OCI-LY1 (cell line): ENCODE measurements at regions not wholly inside any gene's neighbourhood (a gene's known extent, or its start where the extent isn't known, plus 50 kb on each side); places are given as distances from the start of the nearest gene placed in this dataset.

ENCODE experiments used
- H2AFZ ChIP-seq: fragments of 200-600 bp; sonication (generic), shearing (Covaris generic); 2 replicates; pipeline ENCODE4 v1.6.0; 2014; ENCODE audit warnings: antibody characterized with exemption, mild to moderate bottlenecking, low read length
- H3F3A ChIP-seq: fragments of 200-600 bp; sonication (generic), shearing (Covaris generic); 2 replicates; pipeline ENCODE4 v1.6.0; 2014; ENCODE audit warnings: mild to moderate bottlenecking, antibody characterized with exemption, low read length, moderate library complexity; ENCODE audit not compliant: insufficient read depth
- H3K27ac ChIP-seq: fragments of 200-600 bp; sonication (generic); 2 replicates; pipeline ENCODE4 v1.5.1; 2014; ENCODE audit warnings: low read length, mixed run types, mild to moderate bottlenecking, low read depth; ENCODE audit not compliant: poor library complexity, severe bottlenecking
- H3K27me3 ChIP-seq: fragments of 200-600 bp; sonication (generic); 2 replicates; pipeline ENCODE4 v1.6.0; 2014; ENCODE audit warnings: antibody characterized with exemption, mild to moderate bottlenecking, low read length, moderate library complexity; ENCODE audit not compliant: insufficient read depth
- H3K36me3 ChIP-seq: fragments of 200-600 bp; sonication (generic); 2 replicates; pipeline ENCODE4 v1.6.1; 2014; ENCODE audit warnings: mild to moderate bottlenecking, antibody characterized with exemption, low read length, moderate library complexity, mixed read lengths; ENCODE audit not compliant: insufficient read depth
- H3K4me1 ChIP-seq: fragments of 200-600 bp; sonication (generic); 2 replicates; pipeline ENCODE4 v1.5.1; 2014; ENCODE audit warnings: mild to moderate bottlenecking, low read length, moderate library complexity; ENCODE audit not compliant: insufficient read depth, severe bottlenecking
- H3K4me2 ChIP-seq: fragments of 200-600 bp; sonication (generic), shearing (Covaris generic); 2 replicates; pipeline ENCODE4 v1.6.1; 2014; ENCODE audit warnings: low read length
- H3K4me3 ChIP-seq: fragments of 200-600 bp; sonication (generic); 2 replicates; pipeline ENCODE4 v1.5.1; 2014; ENCODE audit warnings: low read length, low read depth, mild to moderate bottlenecking, mixed read lengths; ENCODE audit not compliant: poor library complexity, severe bottlenecking
- H3K79me2 ChIP-seq: fragments of 200-600 bp; shearing (Covaris generic); 2 replicates; pipeline ENCODE4 v1.6.1; 2016; ENCODE audit warnings: mixed run types, low read length, mixed read lengths; ENCODE audit not compliant: insufficient read depth
- H3K9ac ChIP-seq: fragments of 200-600 bp; sonication (generic), shearing (Covaris generic); 2 replicates; pipeline ENCODE4 v1.6.1; 2014; ENCODE audit warnings: mild to moderate bottlenecking, low read length, mixed read lengths
- H3K9me2 ChIP-seq: fragments of 200-600 bp; sonication (generic), shearing (Covaris generic); 2 replicates; pipeline ENCODE4 v1.6.1; 2014; ENCODE audit warnings: low read depth, mild to moderate bottlenecking, low read length, mixed read lengths
- H3K9me3 ChIP-seq: fragments of 200-600 bp; shearing (Covaris generic); 2 replicates; pipeline ENCODE4 v1.6.1; 2014; ENCODE audit warnings: low read length, mixed read lengths
- H4K20me1 ChIP-seq: fragments of 200-600 bp; sonication (generic), shearing (Covaris generic); 2 replicates; pipeline ENCODE4 v1.6.0; 2016; ENCODE audit warnings: mild to moderate bottlenecking, low read length; ENCODE audit not compliant: insufficient read depth
- CTCF ChIP-seq: fragments of 200-600 bp; sonication (generic), shearing (Covaris generic); IDR thresholded peaks from 2 replicates; pipeline ENCODE4 v1.5.1; 2017; ENCODE audit warnings: mild to moderate bottlenecking, antibody characterized with exemption, low read length, moderate library complexity, mixed read lengths
- EZH2 ChIP-seq: fragments of 200-600 bp; sonication (generic), shearing (Covaris generic); IDR thresholded peaks from 2 replicates; pipeline ENCODE4 v1.8.0; 2017; ENCODE audit warnings: borderline replicate concordance, mixed run types, mild to moderate bottlenecking, antibody characterized with exemption, low read length, moderate library complexity, mixed read lengths

GRCh38 chr13:26976313-26976712 is 195.3 kb downstream of the USP12 start:
- Histone ChIP-seq H3K27ac (no peak overlapping the region), H3K4me1 (no peaks in the 10 kb centered on the region), H3K9ac (no peak overlapping the region)

GRCh38 chr13:26973946-26974345 is 197.7 kb downstream of the USP12 start:
- no peaks in the 10 kb centered on the region for H3K9me3 ChIP-seq
- H3K79me2 ChIP-seq = no peaks in the 10 kb centered on the region
- no peak overlapping the region for H3K4me2 ChIP-seq
- no peaks in the 10 kb centered on the region for H3F3A ChIP-seq
- H3K9ac ChIP-seq = no peak overlapping the region
- no peak for TF ChIP-seq EZH2
- no peak for TF ChIP-seq CTCF
- no peaks in the 10 kb centered on the region for H4K20me1 ChIP-seq
- H2AFZ ChIP-seq = no peak overlapping the region
- H3K4me3 ChIP-seq = no peak overlapping the region
- no peaks in the 10 kb centered on the region for H3K27me3 ChIP-seq
- H3K36me3 ChIP-seq = no peaks in the 10 kb centered on the region
- no peak overlapping the region for H3K27ac ChIP-seq
- no peaks in the 10 kb centered on the region for H3K9me2 ChIP-seq
- H3K4me1 ChIP-seq = no peaks in the 10 kb centered on the region

More at GRCh38 chr13:26976313-26976712, 195.3 kb downstream of the USP12 start:
- TF ChIP-seq EZH2 (no peak), CTCF (no peak)
- H2AFZ ChIP-seq = no peak overlapping the region
- H3K27me3 ChIP-seq = no peaks in the 10 kb centered on the region
- H3K79me2 ChIP-seq = no peaks in the 10 kb centered on the region
- H3F3A ChIP-seq = no peaks in the 10 kb centered on the region
- H3K9me2 ChIP-seq = no peaks in the 10 kb centered on the region
- no peaks in the 10 kb centered on the region for H3K9me3 ChIP-seq
- H4K20me1 ChIP-seq = no peaks in the 10 kb centered on the region
- H3K36me3 ChIP-seq = no peaks in the 10 kb centered on the region
- H3K4me2 ChIP-seq = no peak overlapping the region
- H3K4me3 ChIP-seq = no peak overlapping the region

- H3K9ac ChIP-seq = no peak overlapping the region
- no peak overlapping the region for H3K4me3 ChIP-seq
- TF ChIP-seq CTCF (no peak), EZH2 (no peak)
- no peaks in the 10 kb centered on the region for H3K36me3 ChIP-seq
- no peak overlapping the region for H2AFZ ChIP-seq
- no peaks in the 10 kb centered on the region for H3F3A ChIP-seq
- H3K4me1 ChIP-seq = no peaks in the 10 kb centered on the region
- no peaks in the 10 kb centered on the region for H4K20me1 ChIP-seq
- H3K9me2 ChIP-seq = no peaks in the 10 kb centered on the region
- H3K9me3 ChIP-seq = no peaks in the 10 kb centered on the region
- H3K27me3 ChIP-seq = no peaks in the 10 kb centered on the region
- H3K4me2 ChIP-seq = no peak overlapping the region
- H3K79me2 ChIP-seq = no peaks in the 10 kb centered on the region
- no peak overlapping the region for H3K27ac ChIP-seq
These were observed 198.3 kb downstream of the USP12 start for GRCh38 chr13:26973295-26973694.
